ENCODE measurements at regions not wholly inside any gene's neighbourhood (a gene's known extent, or its start where the extent isn't known, plus 50 kb on each side); places are given as distances from the start of the nearest gene placed in this dataset.

DNA sequence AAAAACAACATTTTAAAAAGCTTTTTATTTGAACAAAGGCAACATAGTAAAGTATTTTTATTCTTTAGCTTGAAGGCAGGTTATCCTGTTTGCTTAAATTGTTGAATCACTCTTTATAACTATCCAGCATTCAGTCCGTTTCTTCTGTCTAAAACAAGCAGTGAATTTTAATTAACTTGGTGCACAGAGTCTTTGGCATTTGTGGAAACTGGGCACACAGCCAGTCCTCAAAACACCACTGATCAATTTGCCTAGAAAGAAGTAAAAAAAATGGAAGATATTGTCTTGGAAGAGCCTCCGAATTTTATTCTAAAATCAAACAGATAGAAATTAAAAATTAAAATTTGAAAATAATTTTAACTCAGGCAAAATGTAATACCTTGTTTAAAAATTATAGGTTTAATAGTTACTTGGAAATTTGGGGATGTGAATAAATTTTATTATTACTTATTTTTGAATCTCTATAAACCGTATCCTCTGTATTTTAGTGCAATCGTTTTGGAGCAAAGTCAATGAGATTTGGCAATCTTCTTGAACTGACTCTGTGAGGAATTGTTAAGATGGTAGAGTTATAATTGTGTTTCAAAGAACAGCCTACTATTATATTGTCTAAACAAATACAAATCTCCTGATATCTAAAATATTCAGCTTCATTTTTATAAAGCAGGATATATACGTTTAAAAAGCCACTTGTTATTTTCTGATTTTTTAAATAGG lies 927.0 kb downstream of the SLC16A7 start:
- TF ChIP-seq, protein P1, sequence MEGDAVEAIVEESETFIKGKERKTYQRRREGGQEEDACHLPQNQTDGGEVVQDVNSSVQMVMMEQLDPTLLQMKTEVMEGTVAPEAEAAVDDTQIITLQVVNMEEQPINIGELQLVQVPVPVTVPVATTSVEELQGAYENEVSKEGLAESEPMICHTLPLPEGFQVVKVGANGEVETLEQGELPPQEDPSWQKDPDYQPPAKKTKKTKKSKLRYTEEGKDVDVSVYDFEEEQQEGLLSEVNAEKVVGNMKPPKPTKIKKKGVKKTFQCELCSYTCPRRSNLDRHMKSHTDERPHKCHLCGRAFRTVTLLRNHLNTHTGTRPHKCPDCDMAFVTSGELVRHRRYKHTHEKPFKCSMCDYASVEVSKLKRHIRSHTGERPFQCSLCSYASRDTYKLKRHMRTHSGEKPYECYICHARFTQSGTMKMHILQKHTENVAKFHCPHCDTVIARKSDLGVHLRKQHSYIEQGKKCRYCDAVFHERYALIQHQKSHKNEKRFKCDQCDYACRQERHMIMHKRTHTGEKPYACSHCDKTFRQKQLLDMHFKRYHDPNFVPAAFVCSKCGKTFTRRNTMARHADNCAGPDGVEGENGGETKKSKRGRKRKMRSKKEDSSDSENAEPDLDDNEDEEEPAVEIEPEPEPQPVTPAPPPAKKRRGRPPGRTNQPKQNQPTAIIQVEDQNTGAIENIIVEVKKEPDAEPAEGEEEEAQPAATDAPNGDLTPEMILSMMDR (IDR thresholded peaks at IDR 0.05) = no peak
- no peak for TF ChIP-seq POLR2A (IDR thresholded peaks at IDR 0.05)
